HL-60 (cell line): ENCODE measurements at regions not wholly inside any gene's neighbourhood (a gene's known extent, or its start where the extent isn't known, plus 50 kb on each side); places are given as distances from the start of the nearest gene placed in this dataset.
A peak's percentile ranks its signal among the peaks of the same experiment; 100 is the strongest.
"Not testable (repeated sequence)": the region's sequence is repeated elsewhere in the genome, so short reads cannot be mapped to it uniquely, and the experiment has no call there.

Experiments used
- DNase-seq, 2 experiments: peaks; one replicate each; pipeline ENCODE4 v3.0.0-alpha.2; 2010 to 2020; ENCODE audit warnings: low read depth in 1 of 2, low spot score in 1 of 2
- H3K27ac ChIP-seq: fragments of 250-450 bp; sonication (Bioruptor Pico); replicated peaks from 2 replicates; pipeline ENCODE4 v1.5.1; 2020; ENCODE audit warnings: mild to moderate bottlenecking, moderate library complexity
- H3K27me3 ChIP-seq: fragments of 250-450 bp; sonication (Bioruptor Pico); 2 replicates; pipeline ENCODE4 v1.5.1; 2021; ENCODE audit warnings: mild to moderate bottlenecking, moderate library complexity; ENCODE audit not compliant: insufficient read depth, poor library complexity, severe bottlenecking
- H3K4me3 ChIP-seq: replicated peaks from 2 replicates; pipeline ENCODE4 v1.5.1; 2011; ENCODE audit warnings: mild to moderate bottlenecking, control low read depth, low read length; ENCODE audit not compliant: insufficient read depth
- CTCF ChIP-seq: IDR thresholded peaks from one replicate; pipeline ENCODE4 v1.5.1; 2011; ENCODE audit warnings: low read length, control low read depth, inconsistent platforms; ENCODE audit not compliant: insufficient read depth
- GABPA ChIP-seq: IDR thresholded peaks from 2 replicates; pipeline ENCODE4 v1.6.1; 2012; ENCODE audit warnings: low read depth
- POLR2AphosphoS5 ChIP-seq: IDR thresholded peaks from 2 replicates; pipeline ENCODE4 v1.6.1; 2012; ENCODE audit warnings: low read depth
- REST ChIP-seq: IDR thresholded peaks from 2 replicates; pipeline ENCODE4 v1.6.1; 2012; ENCODE audit warnings: low read depth; ENCODE audit not compliant: insufficient replicate concordance
- SPI1 ChIP-seq: IDR thresholded peaks from 2 replicates; pipeline ENCODE4 v1.6.1; 2012; ENCODE audit warnings: low read depth, mild to moderate bottlenecking, borderline replicate concordance

GRCh38 chr10:26374426-26374825, 63.7 kb upstream of the APBB1IP start:
- DNase-seq: no peak
- TF ChIP-seq REST (no peak), SPI1 (no peak), CTCF (no peak), POLR2AphosphoS5 (no peak), GABPA (no peak)
- no peak overlapping the region for H3K27ac ChIP-seq
- no peak overlapping the region for H3K4me3 ChIP-seq
- no peaks in the 10 kb centered on the region for H3K27me3 ChIP-seq

GRCh38 chr10:26377224-26377810, 60.8 kb upstream of the APBB1IP start:
- not testable (repeated sequence) for H3K4me3 ChIP-seq, H3K27me3 ChIP-seq
- peak overlapping the region; percentile 58 for H3K27ac ChIP-seq
- DNase-seq: peak in 1 of 2 experiments; percentile 77
- TF ChIP-seq POLR2AphosphoS5 (peak; percentile 32; the same call in 1 of the 2 replicates), SPI1 (peak; percentile 86; the same call in 1 of the 2 replicates), REST (peak; percentile 86)

- H3K27me3 ChIP-seq: no peaks in the 10 kb centered on the region
- H3K4me3 ChIP-seq: no peak overlapping the region
- TF ChIP-seq POLR2AphosphoS5 (0 out of 2 replicates have a peak, but pooled peaks have one; percentile 39), SPI1 (no peak)
- DNase-seq: peak; percentile 74 to 80
- peak overlapping the region; percentile 58 for H3K27ac ChIP-seq
These were observed 59.3 kb upstream of the APBB1IP start for GRCh38 chr10:26378861-26379294.

- no peak overlapping the region for H3K4me3 ChIP-seq
- TF ChIP-seq CTCF (no peak), GABPA (no peak), SPI1 (no peak), POLR2AphosphoS5 (no peak), REST (no peak)
- DNase-seq: no peak
These were observed 57.3 kb upstream of the APBB1IP start for GRCh38 chr10:26380815-26381214.

More at GRCh38 chr10:26380815-26381214, 57.3 kb upstream of the APBB1IP start:
- Histone ChIP-seq H3K27ac (no peak overlapping the region), H3K27me3 (no peaks in the 10 kb centered on the region)
